A172 (cell line): ENCODE measurements at regions not wholly inside any gene's neighbourhood (a gene's known extent, or its start where the extent isn't known, plus 50 kb on each side); places are given as distances from the start of the nearest gene placed in this dataset.

Source experiments
- DNase-seq: peaks from one replicate; pipeline ENCODE4 v3.0.0-alpha.2; 2015; ENCODE audit warnings: low spot score

GRCh38 chr13:64332048-64332447 is 2898.1 kb downstream of the PCDH9 start:
- peak; percentile 55 for DNase-seq

GRCh38 chr13:64327505-64328194 is 2902.5 kb downstream of the PCDH9 start:
- DNase-seq, result no peak

- DNase-seq, result no peak
These were observed 2898.7 kb upstream of the PCDH20 start for GRCh38 chr13:64314331-64314730.

DNA sequence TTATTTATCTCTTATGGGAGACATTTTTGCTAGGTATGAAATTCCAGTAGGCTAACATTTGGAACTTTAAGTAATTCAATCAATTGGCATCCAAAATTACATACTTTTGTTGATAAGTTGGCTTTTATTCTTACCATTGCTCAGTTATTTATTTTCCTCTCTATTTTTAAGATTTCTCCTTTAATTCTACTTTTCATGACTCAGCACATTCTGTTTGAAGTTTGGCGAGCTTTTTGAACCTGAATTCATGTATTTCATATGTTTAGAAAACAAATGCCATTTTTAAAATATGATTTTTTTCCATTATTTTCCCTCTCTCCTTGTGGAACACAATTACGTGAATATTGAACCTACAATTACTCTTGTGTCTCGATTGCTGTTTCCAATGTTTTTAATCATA is 2896.3 kb upstream of the PCDH20 start:
- no peak for DNase-seq

DNA sequence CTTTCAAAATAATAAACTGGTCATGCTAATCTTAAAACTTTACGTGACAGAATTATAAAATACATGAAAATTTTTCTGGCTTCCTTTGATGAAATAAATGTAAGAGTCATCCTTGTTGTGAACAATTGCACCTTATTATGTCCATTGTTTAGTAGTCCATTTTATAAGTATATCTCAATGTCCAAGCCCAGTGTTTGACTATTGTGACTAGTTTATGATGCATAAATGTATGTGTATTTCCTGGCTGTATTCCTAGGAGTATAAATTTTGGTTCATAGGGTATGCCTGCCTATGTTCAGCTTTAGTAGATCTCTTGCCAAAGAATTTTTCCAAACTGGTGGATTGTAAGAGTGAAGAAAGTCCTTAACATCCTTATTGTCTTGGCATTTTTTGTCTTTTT is 2895.5 kb upstream of the PCDH20 start:
- no peak for DNase-seq

GRCh38 chr13:64305246-64305645 is 2889.6 kb upstream of the PCDH20 start:
- DNase-seq, result no peak

GRCh38 chr13:64300239-64300638 is 2884.6 kb upstream of the PCDH20 start:
- DNase-seq, result no peak

- DNase-seq, result no peak
These were observed 2878.3 kb upstream of the PCDH20 start for GRCh38 chr13:64293923-64294322.

GRCh38 chr13:64289702-64290101 is 2874.1 kb upstream of the PCDH20 start:
- DNase-seq, result no peak

DNA sequence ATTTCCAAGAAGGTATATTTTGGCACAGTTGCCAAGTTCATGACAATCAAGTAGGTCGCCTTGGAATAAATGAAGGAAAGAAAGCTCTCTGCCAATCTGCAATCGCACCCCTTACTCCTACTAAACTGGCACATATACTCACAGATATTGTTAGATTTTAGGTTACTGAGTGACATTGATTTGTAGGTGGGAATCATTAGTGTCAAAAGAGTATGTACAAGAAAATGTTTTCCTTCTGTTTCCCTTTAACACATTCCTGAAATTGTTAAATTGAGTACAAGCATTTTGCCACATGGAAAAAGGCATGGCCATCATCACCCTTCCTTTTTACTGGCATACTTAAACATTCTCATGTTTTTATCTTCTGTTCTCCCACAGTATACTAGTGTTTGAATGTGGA is 2868.3 kb upstream of the PCDH20 start:
- no peak for DNase-seq

GRCh38 chr13:64278493-64278892 is 2862.8 kb upstream of the PCDH20 start:
- peak; percentile 57 for DNase-seq

DNA sequence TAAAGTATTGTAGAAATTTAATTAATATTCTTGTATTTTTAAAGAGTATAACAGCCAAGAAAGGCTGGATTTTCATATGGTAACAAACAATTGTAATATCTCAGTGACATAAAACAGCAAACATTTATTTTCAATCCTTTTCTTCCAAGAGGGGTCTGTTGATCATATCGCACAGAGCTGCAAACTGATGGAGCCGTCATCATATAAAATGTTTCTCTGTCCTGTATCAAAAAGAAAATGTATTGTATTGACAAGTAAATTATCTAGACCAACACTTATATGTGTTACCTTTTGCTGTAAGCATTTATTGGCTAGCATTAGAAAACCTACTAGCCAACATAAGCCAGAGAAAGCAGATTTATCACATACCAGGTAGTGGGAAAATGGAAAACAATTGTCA is 2861.4 kb upstream of the PCDH20 start:
- DNase-seq, result no peak

DNA sequence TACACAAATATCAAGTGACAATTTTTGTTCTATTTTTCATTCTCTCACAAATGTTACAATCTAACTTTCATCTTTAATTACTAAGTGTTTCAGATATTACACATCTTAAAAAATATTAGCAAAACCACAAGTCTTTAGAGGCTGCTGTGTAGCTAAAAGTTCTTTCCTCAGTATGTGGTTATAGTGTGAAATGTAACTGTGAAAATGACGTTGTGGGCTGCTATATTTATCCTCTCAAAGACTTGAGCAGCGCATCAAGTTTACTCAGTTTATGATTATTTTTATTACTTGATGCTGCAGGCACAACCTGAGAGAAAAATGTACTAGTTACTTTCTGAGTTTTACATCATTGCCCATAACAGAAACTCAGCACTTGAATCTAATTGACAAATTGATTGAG is 2860.6 kb upstream of the PCDH20 start:
- no peak for DNase-seq

- DNase-seq, result no peak
These were observed 2859.0 kb upstream of the PCDH20 start for GRCh38 chr13:64274481-64275217.

DNA sequence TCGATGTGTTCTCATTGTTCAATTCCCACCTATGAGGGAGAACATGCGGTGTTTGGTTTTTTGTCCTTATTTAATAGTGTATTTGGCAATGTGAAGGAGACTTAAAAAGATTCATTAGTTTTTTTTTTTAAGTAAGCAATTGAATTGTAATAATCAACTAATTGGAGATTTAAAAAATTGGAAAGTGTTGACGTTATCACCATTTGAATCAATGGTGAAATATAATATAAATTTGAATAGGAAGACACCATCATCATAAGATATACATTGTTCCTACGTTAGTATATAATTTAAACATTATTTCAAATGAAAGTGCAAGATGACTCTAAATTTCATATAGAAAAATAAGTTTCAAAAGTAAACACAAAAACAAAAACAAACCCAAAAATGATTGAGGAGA is 2858.1 kb upstream of the PCDH20 start:
- no peak for DNase-seq

- no peak for DNase-seq
These were observed 2857.0 kb upstream of the PCDH20 start for GRCh38 chr13:64272681-64273080.

GRCh38 chr13:64266024-64266423 is 2850.4 kb upstream of the PCDH20 start:
- no peak for DNase-seq

DNA sequence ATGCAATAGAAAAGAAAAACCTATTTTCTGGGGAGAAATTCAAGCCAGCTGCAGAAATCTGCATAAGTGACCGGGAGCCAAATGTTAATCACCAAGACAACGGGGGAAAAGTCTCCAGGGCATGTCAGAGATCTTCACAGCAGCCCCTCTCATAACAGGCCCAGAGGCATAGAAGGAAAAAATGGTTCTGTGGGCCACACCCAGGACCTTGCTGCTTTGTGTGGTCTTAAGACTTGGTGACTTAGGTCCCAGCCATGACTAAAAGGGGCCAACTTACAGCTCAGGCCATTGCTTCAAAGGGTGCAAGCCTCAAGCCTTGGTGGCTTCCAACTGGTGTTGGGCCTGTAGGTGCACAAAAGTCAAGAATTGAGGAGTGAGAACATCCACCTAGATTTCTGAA is 2847.6 kb upstream of the PCDH20 start:
- no peak for DNase-seq

DNA sequence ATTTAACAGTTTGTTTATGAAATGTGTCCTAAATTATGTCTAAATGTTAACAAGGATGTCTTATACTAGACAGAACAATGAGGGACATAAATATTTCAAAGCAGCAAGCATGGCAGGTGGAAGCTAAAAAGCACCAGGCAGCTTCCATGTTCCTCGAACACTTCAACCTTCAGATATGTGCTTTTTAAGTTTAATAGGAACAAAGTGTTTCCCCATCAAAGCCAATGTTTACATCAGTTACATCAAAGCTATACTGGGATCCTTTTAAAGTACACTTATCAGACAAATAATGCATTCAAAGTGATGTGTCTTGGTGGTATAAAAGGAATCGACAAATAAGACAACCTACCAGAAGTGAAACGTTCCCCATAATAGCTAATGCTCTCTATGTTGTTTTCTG is 2841.1 kb upstream of the PCDH20 start:
- DNase-seq, result no peak

DNA sequence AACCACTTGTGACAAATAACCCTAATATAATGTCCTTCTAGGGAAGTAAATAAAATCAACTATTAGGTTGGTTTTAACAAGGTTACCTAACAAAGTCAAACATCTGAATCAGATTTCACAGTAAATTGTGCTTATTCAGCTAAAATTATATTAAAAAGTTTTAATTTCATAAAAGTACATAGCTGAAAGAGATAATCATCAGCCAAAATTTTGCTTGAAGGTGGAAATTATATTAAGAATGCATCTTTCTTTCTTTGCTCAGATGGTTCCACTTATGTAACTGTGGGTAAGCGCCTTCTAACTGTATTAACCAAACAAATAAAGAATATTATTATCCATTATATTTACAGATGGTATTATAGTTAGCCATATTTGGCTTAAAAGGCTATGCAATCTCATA is 2840.3 kb upstream of the PCDH20 start:
- DNase-seq, result no peak

- DNase-seq, result no peak
These were observed 2832.9 kb upstream of the PCDH20 start for GRCh38 chr13:64248371-64249065.

DNA sequence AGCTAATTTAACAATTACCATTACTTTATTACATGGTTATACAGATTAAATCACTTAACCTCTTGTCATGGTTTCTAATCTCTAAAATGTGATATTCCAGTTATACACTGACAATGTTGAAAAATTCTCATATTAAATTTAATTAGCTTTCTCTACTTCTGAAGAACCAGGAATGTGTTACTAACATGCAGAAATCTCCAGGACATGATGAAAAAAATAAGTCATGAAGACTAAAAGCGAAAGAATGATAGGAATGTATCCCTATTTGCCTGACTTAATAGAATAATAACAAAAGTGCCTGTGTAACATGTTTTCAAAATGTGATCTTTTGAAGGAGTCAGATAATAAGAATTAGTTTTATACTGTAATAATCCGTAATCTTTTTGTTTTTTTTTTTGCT is 2823.7 kb upstream of the PCDH20 start:
- DNase-seq, result peak; percentile 31

GRCh38 chr13:64234255-64234654 is 2818.6 kb upstream of the PCDH20 start:
- DNase-seq, result peak; percentile 78
